ENCODE measurements at regions not wholly inside any gene's neighbourhood (a gene's known extent, or its start where the extent isn't known, plus 50 kb on each side); places are given as distances from the start of the nearest gene placed in this dataset.
"Not testable (repeated sequence)": the region's sequence is repeated elsewhere in the genome, so short reads cannot be mapped to it uniquely, and the experiment has no call there.

GRCh38 chr2:87184260-87184659 is 162.6 kb upstream of the PLGLB1 start:
- TF ChIP-seq CTCF, POLR2A, POLR2AphosphoS5 (IDR thresholded peaks at IDR 0.05): not testable (repeated sequence)
